MCF 10A (cell line): ENCODE measurements at regions not wholly inside any gene's neighbourhood (a gene's known extent, or its start where the extent isn't known, plus 50 kb on each side); places are given as distances from the start of the nearest gene placed in this dataset.

Experiments used
- BruUV-seq: library from RNA; stranded (reverse); fragments of 400-500 nt; replicated peaks from 2 replicates; lab custom pipeline; 2021; lab: Mats Ljungman, UMichigan
- CTCF ChIA-PET: fragments of 300-600 bp; sonication (Branson Sonifier 250); formaldehyde crosslinking; extraction: SDS; loops from one replicate; lab custom pipeline; 2021; ENCODE audit warnings: antibody characterized with exemption, inconsistent platforms; lab: Yijun Ruan, JAX
- POLR2A ChIA-PET: fragments of 300-600, 350-650 bp; sonication (Branson Sonifier 250); formaldehyde crosslinking; extraction: SDS; loops from one replicate; lab custom pipeline; 2020; ENCODE audit warnings: antibody characterized with exemption, inconsistent platforms; lab: Yijun Ruan, JAX
- DNase-seq: peaks from one replicate; pipeline ENCODE4 v3.0.0-alpha.2; 2018; ENCODE audit not compliant: unreplicated experiment
- H3K27ac Mint-ChIP-seq: one replicate; pipeline ENCODE4 v1.8.0; 2022; ENCODE audit warnings: mild to moderate bottlenecking, low read depth, mixed read lengths; ENCODE audit not compliant: unreplicated experiment
- H3K27me3 Mint-ChIP-seq: one replicate; pipeline ENCODE4 v1.8.0; 2022; ENCODE audit warnings: mixed read lengths; ENCODE audit not compliant: insufficient read depth, unreplicated experiment
- H3K36me3 Mint-ChIP-seq: one replicate; pipeline ENCODE4 v1.8.0; 2022; ENCODE audit warnings: mild to moderate bottlenecking, moderate library complexity, mixed read lengths; ENCODE audit not compliant: insufficient read depth, unreplicated experiment
- H3K4me1 Mint-ChIP-seq: one replicate; pipeline ENCODE4 v1.8.0; 2022; ENCODE audit warnings: mixed read lengths; ENCODE audit not compliant: insufficient read depth, unreplicated experiment
- H3K4me3 Mint-ChIP-seq: one replicate; pipeline ENCODE4 v1.8.0; 2022; ENCODE audit warnings: mild to moderate bottlenecking, moderate library complexity, mixed read lengths; ENCODE audit not compliant: unreplicated experiment
- H3K9me3 Mint-ChIP-seq: one replicate; pipeline ENCODE4 v1.8.0; 2022; ENCODE audit warnings: mixed read lengths; ENCODE audit not compliant: unreplicated experiment
- intact Hi-C: fragments of 100-400 bp; cut with micrococcal nuclease; formaldehyde crosslinking; loops from 2 replicates; pipeline ENCODE4 v1.14.1; 2022
- TF ChIP-seq, protein P1 (sequence below): fragments of 200-600 bp; IDR thresholded peaks from one replicate; pipeline ENCODE4 v1.8.0; 2022; ENCODE audit warnings: antibody characterized with exemption, mild to moderate bottlenecking; ENCODE audit not compliant: unreplicated experiment

GRCh38 chr1:96313216-96313615, 408.4 kb upstream of the PTBP2 start:
- TF ChIP-seq, protein P1, sequence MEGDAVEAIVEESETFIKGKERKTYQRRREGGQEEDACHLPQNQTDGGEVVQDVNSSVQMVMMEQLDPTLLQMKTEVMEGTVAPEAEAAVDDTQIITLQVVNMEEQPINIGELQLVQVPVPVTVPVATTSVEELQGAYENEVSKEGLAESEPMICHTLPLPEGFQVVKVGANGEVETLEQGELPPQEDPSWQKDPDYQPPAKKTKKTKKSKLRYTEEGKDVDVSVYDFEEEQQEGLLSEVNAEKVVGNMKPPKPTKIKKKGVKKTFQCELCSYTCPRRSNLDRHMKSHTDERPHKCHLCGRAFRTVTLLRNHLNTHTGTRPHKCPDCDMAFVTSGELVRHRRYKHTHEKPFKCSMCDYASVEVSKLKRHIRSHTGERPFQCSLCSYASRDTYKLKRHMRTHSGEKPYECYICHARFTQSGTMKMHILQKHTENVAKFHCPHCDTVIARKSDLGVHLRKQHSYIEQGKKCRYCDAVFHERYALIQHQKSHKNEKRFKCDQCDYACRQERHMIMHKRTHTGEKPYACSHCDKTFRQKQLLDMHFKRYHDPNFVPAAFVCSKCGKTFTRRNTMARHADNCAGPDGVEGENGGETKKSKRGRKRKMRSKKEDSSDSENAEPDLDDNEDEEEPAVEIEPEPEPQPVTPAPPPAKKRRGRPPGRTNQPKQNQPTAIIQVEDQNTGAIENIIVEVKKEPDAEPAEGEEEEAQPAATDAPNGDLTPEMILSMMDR: no peak
- ChIA-PET POLR2A (interaction anchor here (0.7 to 1.2 kb wide), 2 partner anchors 10 to 50 kb away, joined by 3 to 7 read pairs; no protein-coding TSS in a partner anchor), CTCF (no interaction called here)
- BruUV-seq: no TSS peak
- H3K27ac Mint-ChIP-seq: no peak overlapping the region
- intact Hi-C loops: no loop called here
- no peaks in the 10 kb centered on the region for H3K9me3 Mint-ChIP-seq
- H3K4me1 Mint-ChIP-seq: peaks cover 16% of the 10 kb centered on the region
- H3K4me3 Mint-ChIP-seq: no peak overlapping the region
- DNase-seq: peak; percentile 71
- H3K36me3 Mint-ChIP-seq: no peaks in the 10 kb centered on the region
- H3K27me3 Mint-ChIP-seq: no peaks in the 10 kb centered on the region

- H3K27ac Mint-ChIP-seq: no peak overlapping the region
- no peaks in the 10 kb centered on the region for H3K27me3 Mint-ChIP-seq
- TF ChIP-seq, protein P1: no peak
- ChIA-PET CTCF (interaction anchor here (0.6 kb wide), 1 partner anchor 1048 kb away, joined by 3 read pairs; no protein-coding TSS in a partner anchor), POLR2A (interaction anchor here (0.6 to 0.7 kb wide), 2 partner anchors 113 to 354 kb away, joined by 3 read pairs; no protein-coding TSS in a partner anchor)
- H3K36me3 Mint-ChIP-seq: no peaks in the 10 kb centered on the region
- H3K4me3 Mint-ChIP-seq: no peak overlapping the region
- DNase-seq: no peak
- intact Hi-C loops: no loop called here
- no peaks in the 10 kb centered on the region for H3K4me1 Mint-ChIP-seq
- peaks cover 11% of the 10 kb centered on the region for H3K9me3 Mint-ChIP-seq
- BruUV-seq: no TSS peak
Observed at GRCh38 chr1:96329121-96329520, 392.5 kb upstream of the PTBP2 start.

GRCh38 chr1:96331596-96331995, 390.0 kb upstream of the PTBP2 start:
- Mint-ChIP-seq H3K27ac (no peak overlapping the region), H3K9me3 (peaks cover 11% of the 10 kb centered on the region), H3K36me3 (no peaks in the 10 kb centered on the region), H3K4me3 (no peak overlapping the region), H3K27me3 (no peaks in the 10 kb centered on the region), H3K4me1 (no peaks in the 10 kb centered on the region)
- BruUV-seq: no TSS peak
- POLR2A ChIA-PET: no interaction called here
- CTCF ChIA-PET: interaction anchor here (0.6 kb wide), 2 partner anchors 367 to 1406 kb away, joined by 3 read pairs; no protein-coding TSS in a partner anchor
- DNase-seq: no peak
- intact Hi-C loops: no loop called here
- TF ChIP-seq, protein P1: no peak

- ChIA-PET CTCF (interaction anchor here (0.7 kb wide), 1 partner anchor 30 kb away, joined by 3 read pairs; no protein-coding TSS in a partner anchor), POLR2A (no interaction called here)
- TF ChIP-seq, protein P1: no peak
- Mint-ChIP-seq H3K27me3 (no peaks in the 10 kb centered on the region), H3K27ac (peak overlapping the region; percentile 44), H3K4me1 (no peaks in the 10 kb centered on the region), H3K9me3 (no peaks in the 10 kb centered on the region), H3K36me3 (peaks cover 5% of the 10 kb centered on the region), H3K4me3 (no peak overlapping the region)
- intact Hi-C loops: no loop called here
- no TSS peak for BruUV-seq
- no peak for DNase-seq
Observed at GRCh38 chr1:96333522-96334235, 387.9 kb upstream of the PTBP2 start.
